Fibroblast of pulmonary artery (primary cell): ENCODE measurements at regions not wholly inside any gene's neighbourhood (a gene's known extent, or its start where the extent isn't known, plus 50 kb on each side); places are given as distances from the start of the nearest gene placed in this dataset.
A peak's percentile ranks its signal among the peaks of the same experiment; 100 is the strongest.

ENCODE experiments used
- DNase-seq: peaks from one replicate; pipeline ENCODE4 v3.0.0-alpha.2; 2010; ENCODE audit warnings: low read depth
- H3K4me3 ChIP-seq: replicated peaks from 2 replicates; pipeline ENCODE4 v1.5.1; 2011; ENCODE audit warnings: low read depth, mild to moderate bottlenecking, control low read depth, low read length, moderate library complexity
- TF ChIP-seq, protein P1 (sequence below): IDR thresholded peaks from 2 replicates; pipeline ENCODE4 v1.5.1; 2011; ENCODE audit warnings: mild to moderate bottlenecking, control low read depth, low read length, inconsistent platforms; ENCODE audit errors: missing control alignments

DNA sequence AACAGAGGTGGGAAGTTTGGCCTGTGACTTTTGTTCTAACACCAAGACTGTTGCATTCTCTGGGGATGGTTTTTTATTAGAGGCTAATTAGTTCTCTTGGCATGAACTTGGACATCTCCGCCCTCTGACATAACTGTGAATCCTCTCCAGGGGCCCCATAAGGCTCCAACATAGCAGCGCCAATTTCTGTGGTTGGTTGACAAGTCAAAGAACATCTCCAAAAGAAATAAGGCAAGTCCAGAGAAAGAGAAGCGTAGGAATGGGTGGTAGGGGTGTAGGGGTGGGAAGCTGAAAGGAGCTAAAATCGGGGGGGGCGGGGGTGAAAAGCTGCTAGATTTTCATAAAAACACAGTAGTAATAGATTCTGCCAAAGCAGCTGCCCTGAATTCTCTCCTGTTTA, 81.0 kb upstream of the DAB2 start:
- no peak for DNase-seq
- TF ChIP-seq, protein P1, sequence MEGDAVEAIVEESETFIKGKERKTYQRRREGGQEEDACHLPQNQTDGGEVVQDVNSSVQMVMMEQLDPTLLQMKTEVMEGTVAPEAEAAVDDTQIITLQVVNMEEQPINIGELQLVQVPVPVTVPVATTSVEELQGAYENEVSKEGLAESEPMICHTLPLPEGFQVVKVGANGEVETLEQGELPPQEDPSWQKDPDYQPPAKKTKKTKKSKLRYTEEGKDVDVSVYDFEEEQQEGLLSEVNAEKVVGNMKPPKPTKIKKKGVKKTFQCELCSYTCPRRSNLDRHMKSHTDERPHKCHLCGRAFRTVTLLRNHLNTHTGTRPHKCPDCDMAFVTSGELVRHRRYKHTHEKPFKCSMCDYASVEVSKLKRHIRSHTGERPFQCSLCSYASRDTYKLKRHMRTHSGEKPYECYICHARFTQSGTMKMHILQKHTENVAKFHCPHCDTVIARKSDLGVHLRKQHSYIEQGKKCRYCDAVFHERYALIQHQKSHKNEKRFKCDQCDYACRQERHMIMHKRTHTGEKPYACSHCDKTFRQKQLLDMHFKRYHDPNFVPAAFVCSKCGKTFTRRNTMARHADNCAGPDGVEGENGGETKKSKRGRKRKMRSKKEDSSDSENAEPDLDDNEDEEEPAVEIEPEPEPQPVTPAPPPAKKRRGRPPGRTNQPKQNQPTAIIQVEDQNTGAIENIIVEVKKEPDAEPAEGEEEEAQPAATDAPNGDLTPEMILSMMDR: no peak
- H3K4me3 ChIP-seq: no peak overlapping the region

DNA sequence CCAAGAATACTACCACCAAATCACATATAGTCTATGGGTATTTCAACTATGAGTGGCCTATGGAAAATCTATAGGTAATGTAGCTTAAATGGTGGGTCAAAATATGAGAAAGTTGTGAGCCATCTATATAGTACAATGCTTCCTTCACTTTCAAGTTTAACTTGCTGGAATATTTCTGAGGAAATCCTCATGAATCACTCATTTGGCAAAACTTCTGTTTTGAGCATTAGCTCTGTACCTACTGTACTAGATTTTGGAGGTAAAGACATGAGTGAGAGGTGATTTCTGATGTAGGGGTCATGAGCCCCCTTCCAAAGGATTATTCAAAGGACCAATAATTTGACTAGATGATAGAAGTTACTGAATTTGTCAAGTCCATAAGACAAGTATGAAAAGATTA, 80.6 kb upstream of the DAB2 start:
- no peak for DNase-seq
- TF ChIP-seq, protein P1: no peak
- H3K4me3 ChIP-seq: no peak overlapping the region

DNA sequence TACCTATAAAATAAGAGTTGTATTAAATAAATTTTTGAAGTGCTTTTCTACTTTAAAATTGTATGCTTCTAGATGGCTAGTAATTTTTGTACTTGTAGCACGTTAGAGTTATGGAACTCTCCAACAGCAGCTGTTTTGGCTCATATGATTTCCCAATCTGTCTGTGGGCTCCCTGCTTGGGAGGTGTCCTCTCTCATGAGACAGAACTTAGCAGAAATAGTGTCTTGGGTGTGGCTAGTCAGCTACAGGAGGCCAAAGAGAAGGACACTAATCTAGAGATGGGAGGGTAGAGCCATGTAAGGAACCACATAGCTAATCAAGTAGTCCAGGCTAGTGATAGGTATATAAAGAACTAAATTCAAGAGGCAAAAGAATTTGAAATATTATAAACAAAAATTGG, 78.4 kb upstream of the DAB2 start:
- no peak overlapping the region for H3K4me3 ChIP-seq
- DNase-seq: peak; percentile 86
- TF ChIP-seq, protein P1: no peak

DNA sequence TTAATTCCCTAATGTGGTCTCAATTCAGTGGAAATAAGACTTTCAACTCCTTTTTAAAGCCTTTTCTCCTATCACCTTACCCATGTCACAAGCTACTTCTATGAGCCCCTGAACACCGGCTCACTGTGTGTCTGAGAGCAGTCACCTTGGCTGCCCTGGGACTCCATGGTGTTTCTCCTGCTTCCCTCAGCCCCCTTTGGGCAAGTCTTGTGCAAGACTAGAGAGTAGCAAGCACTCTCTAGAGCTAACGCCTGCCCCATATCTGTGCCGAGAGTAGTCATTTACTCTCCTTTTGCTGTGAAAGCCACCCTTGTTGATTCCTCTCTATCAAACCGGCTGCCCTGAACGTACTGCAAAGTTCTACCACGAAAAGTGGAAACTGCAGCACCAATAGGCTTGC, 77.9 kb upstream of the DAB2 start:
- TF ChIP-seq, protein P1: no peak
- no peak for DNase-seq
- H3K4me3 ChIP-seq: no peak overlapping the region

DNA sequence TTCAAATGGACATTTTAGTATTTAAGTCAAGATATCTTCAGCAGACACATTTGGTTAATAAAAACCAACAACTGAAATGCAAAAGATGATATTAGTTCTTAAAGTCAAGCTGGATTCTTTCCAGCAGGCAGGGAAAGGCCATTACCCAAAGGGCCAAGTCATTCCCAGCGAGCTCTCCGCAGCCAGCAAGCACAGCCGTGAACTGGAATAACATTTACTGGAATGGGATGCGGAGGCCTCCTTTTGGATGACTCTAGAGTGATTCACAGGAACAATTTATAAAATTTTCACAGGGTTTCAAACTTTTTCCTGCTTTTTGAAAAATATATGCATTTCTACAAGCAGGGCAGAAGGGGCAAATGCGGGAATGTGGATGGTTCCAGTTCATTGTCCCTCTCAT, 76.6 kb upstream of the DAB2 start:
- peak; percentile 81 for DNase-seq
- H3K4me3 ChIP-seq: no peak overlapping the region
- TF ChIP-seq, protein P1: no peak

DNA sequence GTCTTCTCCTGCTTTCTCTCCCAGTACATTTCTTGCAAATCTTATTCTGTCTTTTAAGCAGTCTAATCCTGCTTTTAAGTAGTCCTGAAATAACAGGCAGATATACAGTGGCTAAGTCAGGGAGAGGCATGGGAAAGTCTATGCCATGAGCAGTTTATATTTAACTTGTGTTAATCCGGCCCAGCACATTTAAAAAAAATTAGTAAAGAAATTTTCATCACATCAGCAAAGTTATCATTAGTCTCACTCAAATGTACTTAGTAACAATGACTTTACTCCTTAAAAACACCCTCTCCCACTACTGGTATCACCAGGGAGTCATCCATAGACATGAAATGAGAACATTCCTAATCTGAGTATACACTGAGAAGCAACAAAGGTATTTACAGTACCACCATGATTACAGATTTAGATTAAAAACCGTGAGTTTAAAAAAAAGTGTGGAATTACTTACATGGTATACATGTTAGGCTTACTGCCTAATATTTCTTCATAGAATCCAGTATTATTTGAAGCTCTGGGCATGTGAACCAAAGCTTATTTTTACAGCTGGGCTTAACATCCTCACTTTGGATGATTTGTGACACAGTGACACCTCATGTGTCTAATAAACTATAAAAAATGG, 75.9 kb upstream of the DAB2 start:
- no peak for DNase-seq
- TF ChIP-seq, protein P1: no peak
- H3K4me3 ChIP-seq: no peak overlapping the region

DNA sequence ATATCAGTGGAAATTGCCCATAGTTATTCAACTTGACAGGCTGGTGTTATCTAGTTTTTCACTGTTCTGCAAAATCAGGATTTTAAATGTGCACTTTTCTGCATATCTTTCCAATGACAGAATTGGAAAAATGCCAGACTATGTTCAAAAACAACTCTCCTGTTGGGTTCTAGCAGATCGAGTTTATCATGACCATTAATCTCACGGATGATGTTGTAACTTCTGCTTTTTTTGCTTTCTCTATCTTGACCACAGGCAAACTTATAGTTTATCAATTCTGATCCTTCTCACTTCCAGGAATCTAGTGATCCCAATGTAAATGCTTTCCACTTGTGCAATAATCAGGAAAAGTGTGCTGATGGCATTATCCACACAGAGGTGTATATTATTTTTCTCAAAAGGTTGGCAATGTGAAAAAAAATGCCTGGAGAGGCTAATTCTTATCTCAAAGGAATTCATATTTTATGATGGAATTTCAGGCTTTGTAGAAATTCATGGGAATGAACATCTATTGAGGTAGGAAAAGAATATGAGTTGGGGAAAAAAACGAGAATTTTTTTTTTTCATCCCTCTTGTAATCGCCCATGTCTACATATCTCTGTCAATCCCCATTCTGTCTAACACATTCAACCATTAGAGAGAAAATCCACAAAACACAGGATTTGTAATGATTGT, 73.6 kb upstream of the DAB2 start:
- TF ChIP-seq, protein P1: no peak
- no peak overlapping the region for H3K4me3 ChIP-seq
- peak; percentile 73 for DNase-seq
